Thoracic aorta (tissue), 2 donors: ENCODE measurements at regions not wholly inside any gene's neighbourhood (a gene's known extent, or its start where the extent isn't known, plus 50 kb on each side); places are given as distances from the start of the nearest gene placed in this dataset.
"Not testable (repeated sequence)": the region's sequence is repeated elsewhere in the genome, so short reads cannot be mapped to it uniquely, and the experiment has no call there.

Experiments used
- ATAC-seq: fragments of 150-250 bp; one replicate; pipeline ENCODE4 v1.8.0; 2017; ENCODE audit warnings: low read depth; ENCODE audit not compliant: insufficient number of reproducible peaks, low FRiP score
- DNase-seq: peaks from one replicate; pipeline ENCODE4 v3.0.0-alpha.2; 2020; ENCODE audit warnings: low spot score
- H3K27ac ChIP-seq, 2 donors: fragments of 200-600 bp; sonication (generic); 1 replicate in 1 of 2; 2 replicates in 1 of 2; pipeline ENCODE4 v1.5.1; 2016; ENCODE audit warnings: mild to moderate bottlenecking in 2 of 2, moderate library complexity in 2 of 2
- H3K27me3 ChIP-seq: fragments of 200-600 bp; sonication (generic); replicated peaks from 2 replicates; pipeline ENCODE4 v1.6.0; 2016; ENCODE audit warnings: mild to moderate bottlenecking; ENCODE audit not compliant: insufficient read depth
- H3K36me3 ChIP-seq: fragments of 200-600 bp; sonication (generic); one replicate; pipeline ENCODE4 v1.5.1; 2016
- H3K4me1 ChIP-seq, 2 donors: fragments of 200-600 bp; sonication (generic); 1 replicate in 1 of 2; 2 replicates in 1 of 2; pipeline versions ENCODE4 v1.5.1 to v1.6.0; 2016; ENCODE audit warnings: low read depth in 2 of 2, mild to moderate bottlenecking in 1 of 2; ENCODE audit not compliant: control insufficient read depth in 1 of 2
- H3K4me3 ChIP-seq: fragments of 200-600 bp; sonication (generic); 2 replicates; pipeline ENCODE4 v1.5.1; 2016; ENCODE audit warnings: mild to moderate bottlenecking
- H3K9me3 ChIP-seq: fragments of 200-600 bp; sonication (generic); 2 replicates; pipeline ENCODE4 v1.5.1; 2016
- TF ChIP-seq, protein P1 (sequence below): fragments of 200-600 bp; sonication (generic); IDR thresholded peaks from one replicate; pipeline ENCODE4 v1.5.1; 2019; ENCODE audit warnings: antibody characterized with exemption

GRCh38 chr20:5474646-5475550 is 135.9 kb downstream of the GPCPD1 start:
- no peak for DNase-seq
- H3K27me3 ChIP-seq: no peaks in the 10 kb centered on the region
- no peaks in the 10 kb centered on the region for H3K36me3 ChIP-seq
- H3K4me3 ChIP-seq: no peak overlapping the region
- TF ChIP-seq, protein P1, sequence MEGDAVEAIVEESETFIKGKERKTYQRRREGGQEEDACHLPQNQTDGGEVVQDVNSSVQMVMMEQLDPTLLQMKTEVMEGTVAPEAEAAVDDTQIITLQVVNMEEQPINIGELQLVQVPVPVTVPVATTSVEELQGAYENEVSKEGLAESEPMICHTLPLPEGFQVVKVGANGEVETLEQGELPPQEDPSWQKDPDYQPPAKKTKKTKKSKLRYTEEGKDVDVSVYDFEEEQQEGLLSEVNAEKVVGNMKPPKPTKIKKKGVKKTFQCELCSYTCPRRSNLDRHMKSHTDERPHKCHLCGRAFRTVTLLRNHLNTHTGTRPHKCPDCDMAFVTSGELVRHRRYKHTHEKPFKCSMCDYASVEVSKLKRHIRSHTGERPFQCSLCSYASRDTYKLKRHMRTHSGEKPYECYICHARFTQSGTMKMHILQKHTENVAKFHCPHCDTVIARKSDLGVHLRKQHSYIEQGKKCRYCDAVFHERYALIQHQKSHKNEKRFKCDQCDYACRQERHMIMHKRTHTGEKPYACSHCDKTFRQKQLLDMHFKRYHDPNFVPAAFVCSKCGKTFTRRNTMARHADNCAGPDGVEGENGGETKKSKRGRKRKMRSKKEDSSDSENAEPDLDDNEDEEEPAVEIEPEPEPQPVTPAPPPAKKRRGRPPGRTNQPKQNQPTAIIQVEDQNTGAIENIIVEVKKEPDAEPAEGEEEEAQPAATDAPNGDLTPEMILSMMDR: no peak
- no peaks in the 10 kb centered on the region for H3K4me1 ChIP-seq
- ATAC-seq: no peak
- no peaks in the 10 kb centered on the region for H3K9me3 ChIP-seq
- no peak overlapping the region for H3K27ac ChIP-seq

DNA sequence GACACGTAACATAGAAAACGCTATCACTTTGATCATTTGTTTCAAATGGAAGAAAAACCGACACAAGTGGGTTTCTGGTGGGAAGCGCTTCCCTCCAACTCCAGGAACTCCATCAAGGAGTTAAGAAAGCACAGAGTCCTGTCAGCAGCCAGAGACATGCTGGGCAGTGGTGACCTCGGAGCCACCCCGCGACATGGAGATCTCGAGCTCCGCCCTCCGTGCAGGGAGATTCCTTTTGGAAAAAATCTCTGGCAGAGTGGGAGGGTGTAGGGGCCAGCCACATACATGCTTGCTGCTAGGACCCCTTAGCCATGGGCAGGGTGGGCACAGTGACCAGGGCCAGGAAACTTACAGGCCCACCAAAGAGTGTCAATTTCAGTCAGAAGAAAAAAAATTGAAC is 138.9 kb downstream of the GPCPD1 start:
- not testable (repeated sequence) for H3K36me3 ChIP-seq, H3K9me3 ChIP-seq, H3K4me1 ChIP-seq, H3K27ac ChIP-seq, DNase-seq, H3K27me3 ChIP-seq, ATAC-seq
- H3K4me3 ChIP-seq: peak overlapping the region; percentile 39

- H3K4me3 ChIP-seq: peak overlapping the region; percentile 39
- DNase-seq: no peak
- TF ChIP-seq, protein P1: no peak
Measured at GRCh38 chr20:5471368-5471767, 139.4 kb downstream of the GPCPD1 start.

GRCh38 chr20:5470943-5471342 is 139.9 kb downstream of the GPCPD1 start:
- no peak overlapping the region for H3K4me3 ChIP-seq
- no peak for ATAC-seq
- H3K27me3 ChIP-seq: no peaks in the 10 kb centered on the region
- no peak for DNase-seq
- TF ChIP-seq, protein P1: no peak
- H3K36me3 ChIP-seq: no peaks in the 10 kb centered on the region
- no peaks in the 10 kb centered on the region for H3K9me3 ChIP-seq
- no peaks in the 10 kb centered on the region for H3K4me1 ChIP-seq
- H3K27ac ChIP-seq: no peak overlapping the region

More at GRCh38 chr20:5471368-5471767, 139.4 kb downstream of the GPCPD1 start:
- Histone ChIP-seq H3K27me3 (no peaks in the 10 kb centered on the region), H3K36me3 (no peaks in the 10 kb centered on the region), H3K27ac (no peak overlapping the region), H3K4me1 (no peaks in the 10 kb centered on the region), H3K9me3 (no peaks in the 10 kb centered on the region)
- no peak for ATAC-seq

GRCh38 chr20:5470458-5470857 is 140.3 kb downstream of the GPCPD1 start:
- DNase-seq (no peak), ATAC-seq (no peak)
- Histone ChIP-seq H3K4me1 (no peaks in the 10 kb centered on the region), H3K9me3 (no peaks in the 10 kb centered on the region), H3K36me3 (no peaks in the 10 kb centered on the region), H3K4me3 (no peak overlapping the region), H3K27me3 (no peaks in the 10 kb centered on the region), H3K27ac (no peak overlapping the region)
- TF ChIP-seq, protein P1: no peak
